ENCODE measurements at regions not wholly inside any gene's neighbourhood (a gene's known extent, or its start where the extent isn't known, plus 50 kb on each side); places are given as distances from the start of the nearest gene placed in this dataset.
"Not testable (repeated sequence)": the region's sequence is repeated elsewhere in the genome, so short reads cannot be mapped to it uniquely, and the experiment has no call there.

- no peak overlapping the region for H3K27ac Mint-ChIP-seq
- no peaks in the 10 kb centered on the region for H3K36me3 Mint-ChIP-seq
- ChIA-PET POLR2A (no interaction called here), CTCF (no interaction called here)
- no peak overlapping the region for H3K4me3 ChIP-seq (ENCODE audit: low read length)
- no peak overlapping the region for H3K27ac ChIP-seq (ENCODE audit: low read depth, low read length)
- peaks cover 5 to 17% (median 11%) of the 10 kb centered on the region in 5 donors for H3K9me3 Mint-ChIP-seq
- DNase-seq: no peak
- no peaks in the 10 kb centered on the region for H3K36me3 ChIP-seq (ENCODE audit: insufficient read depth, low read length)
- no peaks in the 10 kb centered on the region for H3K27me3 Mint-ChIP-seq
- no peaks in the 10 kb centered on the region for H3K9me3 ChIP-seq (ENCODE audit: low read length)
- H3K27me3 ChIP-seq (ENCODE audit: insufficient read depth, low read length, poor library complexity, severe bottlenecking): no peaks in the 10 kb centered on the region
- H3K4me1 Mint-ChIP-seq: no peaks in the 10 kb centered on the region
- H3K4me3 Mint-ChIP-seq: no peak overlapping the region
- H3K4me1 ChIP-seq (ENCODE audit: insufficient read depth, low read length): no peaks in the 10 kb centered on the region
Observed at GRCh38 chr7:68722044-68722443, 876.2 kb upstream of the AUTS2 start.

DNA sequence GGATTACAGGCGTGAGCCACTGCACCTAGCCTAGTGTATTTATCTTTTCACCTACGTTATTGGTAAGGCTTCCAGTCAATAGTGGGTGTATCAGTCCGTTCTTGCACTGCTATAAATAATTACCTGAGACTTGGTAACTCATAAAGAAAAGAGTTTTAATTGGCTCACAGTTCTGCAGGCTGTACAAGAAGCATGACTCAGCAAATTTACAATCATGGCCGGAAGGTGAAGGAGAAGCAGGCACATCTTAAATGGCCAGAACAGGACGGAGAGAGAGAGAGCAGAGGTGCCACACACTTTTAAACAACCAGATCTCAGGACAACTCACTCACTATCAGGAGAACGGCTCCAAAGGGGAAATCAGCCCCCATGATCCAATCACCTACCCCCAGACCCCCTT lies 873.3 kb upstream of the AUTS2 start:
- Histone ChIP-seq H3K4me1 (ENCODE audit: insufficient read depth, low read length) (no peaks in the 10 kb centered on the region), H3K36me3 (ENCODE audit: insufficient read depth, low read length) (no peaks in the 10 kb centered on the region), H3K4me3 (ENCODE audit: low read length) (no peak overlapping the region), H3K9me3 (ENCODE audit: low read length) (no peaks in the 10 kb centered on the region), H3K27ac (ENCODE audit: low read depth, low read length) (no peak overlapping the region), H3K27me3 (ENCODE audit: insufficient read depth, low read length, poor library complexity, severe bottlenecking) (no peaks in the 10 kb centered on the region)
- Mint-ChIP-seq H3K9me3 (peaks cover 7 to 21% (median 11%) of the 10 kb centered on the region in 5 donors), H3K4me3 (no peak overlapping the region), H3K27me3 (no peaks in the 10 kb centered on the region), H3K27ac (no peak overlapping the region), H3K4me1 (no peaks in the 10 kb centered on the region), H3K36me3 (no peaks in the 10 kb centered on the region)
- ChIA-PET POLR2A (no interaction called here), CTCF (no interaction called here)
- no peak for DNase-seq

DNA sequence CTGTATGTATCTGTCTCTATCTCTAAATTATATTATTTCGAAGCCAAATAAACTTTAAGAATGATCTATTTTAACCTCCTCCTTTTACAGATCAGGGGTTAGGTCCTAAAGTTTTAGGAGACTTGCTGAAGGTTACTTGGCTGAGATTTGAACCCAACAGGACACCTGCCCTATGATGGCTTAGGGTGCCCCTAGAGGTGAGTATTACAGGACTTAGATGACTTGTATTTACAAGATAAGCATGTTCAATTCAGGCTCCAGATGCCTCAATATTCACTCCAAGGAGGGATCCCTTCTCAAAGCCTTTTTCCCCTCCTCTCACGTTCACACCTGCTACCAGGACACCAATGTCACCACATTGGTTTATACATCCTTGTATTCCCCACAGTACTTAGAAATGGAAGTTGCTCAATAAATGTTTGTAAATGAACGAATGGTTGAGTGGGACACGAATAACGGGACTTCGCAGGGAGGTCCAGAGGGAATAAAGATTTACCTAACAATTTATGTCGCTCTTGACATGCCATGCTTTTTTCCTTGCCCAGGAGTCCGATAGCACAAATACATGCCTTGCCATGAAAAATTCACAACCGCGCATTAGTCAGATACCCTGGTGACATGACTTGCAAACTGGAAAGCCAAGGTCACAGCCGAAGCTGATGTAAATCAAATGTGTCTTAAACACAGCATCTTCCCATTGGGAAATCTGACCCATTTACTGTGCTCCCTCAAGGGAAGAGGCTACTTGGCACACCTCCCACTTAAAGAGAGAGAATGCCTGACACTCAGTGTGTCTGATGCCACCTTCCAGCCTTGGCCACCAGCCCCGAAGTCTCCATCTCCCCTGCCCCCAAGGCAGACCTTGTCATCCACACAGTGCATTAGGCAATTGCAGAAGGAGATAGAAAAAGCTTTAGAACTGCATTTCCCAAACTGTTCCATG lies 872.2 kb upstream of the AUTS2 start:
- Mint-ChIP-seq H3K9me3 (peaks cover 7 to 18% (median 11%) of the 10 kb centered on the region in 5 donors), H3K4me3 (no peak overlapping the region), H3K36me3 (no peaks in the 10 kb centered on the region), H3K27me3 (no peaks in the 10 kb centered on the region), H3K27ac (no peak overlapping the region), H3K4me1 (no peaks in the 10 kb centered on the region)
- POLR2A ChIA-PET: no interaction called here
- H3K27me3 ChIP-seq (ENCODE audit: insufficient read depth, low read length, poor library complexity, severe bottlenecking): no peaks in the 10 kb centered on the region
- no peak overlapping the region for H3K4me3 ChIP-seq (ENCODE audit: low read length)
- no peak overlapping the region for H3K27ac ChIP-seq (ENCODE audit: low read depth, low read length)
- H3K9me3 ChIP-seq (ENCODE audit: low read length): no peaks in the 10 kb centered on the region
- CTCF ChIA-PET: no interaction called here
- DNase-seq: no peak
- no peaks in the 10 kb centered on the region for H3K36me3 ChIP-seq (ENCODE audit: insufficient read depth, low read length)
- no peaks in the 10 kb centered on the region for H3K4me1 ChIP-seq (ENCODE audit: insufficient read depth, low read length)

GRCh38 chr7:68728720-68729119 lies 869.6 kb upstream of the AUTS2 start:
- DNase-seq; H3K4me3 ChIP-seq (ENCODE audit: low read length); CTCF ChIA-PET; H3K4me1 ChIP-seq (ENCODE audit: insufficient read depth, low read length); H3K27ac ChIP-seq (ENCODE audit: low read depth, low read length); H3K9me3 ChIP-seq (ENCODE audit: low read length); H3K36me3 ChIP-seq (ENCODE audit: insufficient read depth, low read length); H3K27me3 Mint-ChIP-seq; H3K27ac Mint-ChIP-seq; H3K4me1 Mint-ChIP-seq; H3K27me3 ChIP-seq (ENCODE audit: insufficient read depth, low read length, poor library complexity, severe bottlenecking); H3K4me3 Mint-ChIP-seq; H3K36me3 Mint-ChIP-seq; POLR2A ChIA-PET: not testable (repeated sequence)
- peaks cover 0 to 22% (median 6%) of the 10 kb centered on the region in 5 donors for H3K9me3 Mint-ChIP-seq

GRCh38 chr7:68729371-68729770 lies 868.9 kb upstream of the AUTS2 start:
- H3K36me3 ChIP-seq (ENCODE audit: insufficient read depth, low read length): no peaks in the 10 kb centered on the region
- Mint-ChIP-seq H3K4me3 (no peak overlapping the region), H3K4me1 (no peaks in the 10 kb centered on the region), H3K36me3 (no peaks in the 10 kb centered on the region), H3K9me3 (peaks cover 0 to 22% (median 6%) of the 10 kb centered on the region in 5 donors), H3K27ac (no peak overlapping the region), H3K27me3 (no peaks in the 10 kb centered on the region)
- no peak overlapping the region for H3K27ac ChIP-seq (ENCODE audit: low read depth, low read length)
- H3K9me3 ChIP-seq (ENCODE audit: low read length): no peaks in the 10 kb centered on the region
- ChIA-PET CTCF (no interaction called here), POLR2A (no interaction called here)
- H3K4me1 ChIP-seq (ENCODE audit: insufficient read depth, low read length): no peaks in the 10 kb centered on the region
- H3K27me3 ChIP-seq (ENCODE audit: insufficient read depth, low read length, poor library complexity, severe bottlenecking): no peaks in the 10 kb centered on the region
- no peak for DNase-seq
- H3K4me3 ChIP-seq (ENCODE audit: low read length): no peak overlapping the region

- Mint-ChIP-seq H3K36me3 (no peaks in the 10 kb centered on the region), H3K4me3 (no peak overlapping the region), H3K27me3 (no peaks in the 10 kb centered on the region), H3K27ac (no peak overlapping the region), H3K9me3 (peaks cover 0 to 18% (median 8%) of the 10 kb centered on the region in 5 donors), H3K4me1 (no peaks in the 10 kb centered on the region)
- H3K36me3 ChIP-seq (ENCODE audit: insufficient read depth, low read length): no peaks in the 10 kb centered on the region
- no peaks in the 10 kb centered on the region for H3K9me3 ChIP-seq (ENCODE audit: low read length)
- ChIA-PET CTCF (no interaction called here), POLR2A (no interaction called here)
- no peaks in the 10 kb centered on the region for H3K27me3 ChIP-seq (ENCODE audit: insufficient read depth, low read length, poor library complexity, severe bottlenecking)
- no peak for DNase-seq
- no peaks in the 10 kb centered on the region for H3K4me1 ChIP-seq (ENCODE audit: insufficient read depth, low read length)
- no peak overlapping the region for H3K4me3 ChIP-seq (ENCODE audit: low read length)
- no peak overlapping the region for H3K27ac ChIP-seq (ENCODE audit: low read depth, low read length)
Observed at GRCh38 chr7:68730194-68730593, 868.1 kb upstream of the AUTS2 start.

- no peak overlapping the region for H3K4me3 Mint-ChIP-seq
- no peak overlapping the region for H3K27ac Mint-ChIP-seq
- CTCF ChIA-PET: no interaction called here
Observed at GRCh38 chr7:68730964-68731363, 867.3 kb upstream of the AUTS2 start.

GRCh38 chr7:68733219-68734153 lies 864.8 kb upstream of the AUTS2 start:
- Mint-ChIP-seq H3K4me3 (no peak overlapping the region), H3K36me3 (no peaks in the 10 kb centered on the region), H3K9me3 (peaks cover 0 to 20% (median 14%) of the 10 kb centered on the region in 5 donors), H3K4me1 (no peaks in the 10 kb centered on the region), H3K27ac (no peak overlapping the region), H3K27me3 (no peaks in the 10 kb centered on the region)
- Histone ChIP-seq H3K4me1 (ENCODE audit: insufficient read depth, low read length) (no peaks in the 10 kb centered on the region), H3K9me3 (ENCODE audit: low read length) (no peaks in the 10 kb centered on the region), H3K4me3 (ENCODE audit: low read length) (no peak overlapping the region), H3K27ac (ENCODE audit: low read depth, low read length) (no peak overlapping the region), H3K36me3 (ENCODE audit: insufficient read depth, low read length) (no peaks in the 10 kb centered on the region), H3K27me3 (ENCODE audit: insufficient read depth, low read length, poor library complexity, severe bottlenecking) (no peaks in the 10 kb centered on the region)
- DNase-seq: no peak
- ChIA-PET POLR2A (no interaction called here), CTCF (no interaction called here)

More at GRCh38 chr7:68730964-68731363, 867.3 kb upstream of the AUTS2 start:
- no peaks in the 10 kb centered on the region for H3K4me1 ChIP-seq (ENCODE audit: insufficient read depth, low read length)
- H3K9me3 ChIP-seq (ENCODE audit: low read length): no peaks in the 10 kb centered on the region
- H3K4me3 ChIP-seq (ENCODE audit: low read length): no peak overlapping the region
- no peak overlapping the region for H3K27ac ChIP-seq (ENCODE audit: low read depth, low read length)
- H3K27me3 Mint-ChIP-seq: no peaks in the 10 kb centered on the region
- no peaks in the 10 kb centered on the region for H3K27me3 ChIP-seq (ENCODE audit: insufficient read depth, low read length, poor library complexity, severe bottlenecking)
- no peaks in the 10 kb centered on the region for H3K36me3 Mint-ChIP-seq
- H3K36me3 ChIP-seq (ENCODE audit: insufficient read depth, low read length): no peaks in the 10 kb centered on the region
- no peaks in the 10 kb centered on the region for H3K4me1 Mint-ChIP-seq
- DNase-seq: no peak
- POLR2A ChIA-PET: no interaction called here
- peaks cover 0 to 17% (median 6%) of the 10 kb centered on the region in 5 donors for H3K9me3 Mint-ChIP-seq
